Prostate gland (tissue), 2 donors: ENCODE measurements at regions not wholly inside any gene's neighbourhood (a gene's known extent, or its start where the extent isn't known, plus 50 kb on each side); places are given as distances from the start of the nearest gene placed in this dataset.

ENCODE experiments used
- CTCF ChIP-seq, 4 experiments: fragments of 200-600 bp in 2 of 4; fragments of 450-650 bp in 2 of 4; sonication (generic) in 2 of 4; IDR thresholded peaks; 1 replicate in 3 of 4; 2 replicates in 1 of 4; pipeline ENCODE4 v1.5.1; 2016 to 2019; ENCODE audit warnings: antibody characterized with exemption in 4 of 4, mild to moderate bottlenecking in 2 of 4, moderate library complexity in 2 of 4
- POLR2A ChIP-seq: fragments of 450-650 bp; IDR thresholded peaks from one replicate; pipeline ENCODE4 v1.6.1; 2016; ENCODE audit warnings: antibody characterized with exemption, mild to moderate bottlenecking
- POLR2AphosphoS5 ChIP-seq: sonication (generic); formaldehyde crosslinking; IDR thresholded peaks from one replicate; pipeline ENCODE4 v1.6.1; 2017; ENCODE audit warnings: antibody characterized with exemption

DNA sequence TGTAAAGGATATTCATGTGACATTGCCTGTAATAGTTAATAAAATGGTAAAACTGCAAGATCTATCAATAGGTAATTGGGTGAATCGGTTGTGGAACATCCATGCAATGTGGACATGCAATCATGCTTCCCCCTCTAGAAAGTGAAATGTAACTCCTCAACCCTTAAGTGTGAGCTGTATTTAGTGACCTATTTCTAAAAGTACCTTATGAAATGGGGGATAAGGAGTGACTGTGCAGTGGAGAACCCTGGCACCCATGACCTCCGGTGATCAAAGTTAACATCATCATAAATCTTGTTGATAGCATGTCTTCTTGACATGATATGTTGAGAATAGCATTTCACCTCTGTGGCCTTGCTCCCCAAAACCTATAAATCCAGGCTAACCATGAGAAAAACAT lies 53.6 kb upstream of the PPARGC1A start:
- TF ChIP-seq CTCF (IDR thresholded peaks at IDR 0.05) (no peak), POLR2AphosphoS5 (no peak), POLR2A (no peak)
